Astrocyte (in vitro differentiated cells and primary cell): ENCODE measurements at regions not wholly inside any gene's neighbourhood (a gene's known extent, or its start where the extent isn't known, plus 50 kb on each side); places are given as distances from the start of the nearest gene placed in this dataset.

ENCODE experiments used
- DNase-seq: peaks from one replicate; pipeline ENCODE4 v3.0.0-alpha.2; 2010; ENCODE audit warnings: low read depth
- FAIRE-seq: peaks from 2 replicates; lab custom pipeline; 2011; peaks lifted over from hg19 to GRCh38; lab: Jason Lieb, UNC
- H2AFZ ChIP-seq: 2 replicates; pipeline ENCODE4 v1.6.0; 2012; ENCODE audit warnings: low read depth, low read length, inconsistent platforms
- H3K27ac ChIP-seq: 2 replicates; pipeline ENCODE4 v1.5.1; 2011; ENCODE audit warnings: low read depth, low read length, inconsistent platforms
- H3K27me3 ChIP-seq: 2 replicates; pipeline ENCODE4 v1.6.0; 2011; ENCODE audit warnings: low read length, inconsistent platforms; ENCODE audit not compliant: insufficient read depth
- H3K36me3 ChIP-seq: 2 replicates; pipeline ENCODE4 v1.5.1; 2011; ENCODE audit warnings: low read length, inconsistent platforms; ENCODE audit not compliant: insufficient read depth
- H3K4me1 ChIP-seq: 2 replicates; pipeline ENCODE4 v1.5.1; 2011; ENCODE audit warnings: low read length, inconsistent platforms; ENCODE audit not compliant: insufficient read depth
- H3K4me2 ChIP-seq: 2 replicates; pipeline ENCODE4 v1.6.0; 2012; ENCODE audit warnings: low read length, inconsistent platforms
- H3K4me3 ChIP-seq: 2 replicates; pipeline ENCODE4 v1.5.1; 2011; ENCODE audit warnings: low read depth, mild to moderate bottlenecking, low read length, inconsistent platforms; ENCODE audit not compliant: insufficient read depth
- H3K79me2 ChIP-seq: 2 replicates; pipeline ENCODE4 v1.6.0; 2012; ENCODE audit warnings: mild to moderate bottlenecking, low read length, inconsistent platforms; ENCODE audit not compliant: insufficient read depth
- H3K9ac ChIP-seq: 2 replicates; pipeline ENCODE4 v1.6.0; 2012; ENCODE audit warnings: mild to moderate bottlenecking, low read length, inconsistent platforms
- H3K9me3 ChIP-seq: 2 replicates; pipeline ENCODE4 v1.5.1; 2012; ENCODE audit warnings: low read depth, mild to moderate bottlenecking, low read length, inconsistent platforms; ENCODE audit not compliant: insufficient read depth
- H4K20me1 ChIP-seq: 2 replicates; pipeline ENCODE4 v1.6.0; 2012; ENCODE audit warnings: low read length, inconsistent platforms; ENCODE audit not compliant: insufficient read depth
- H3K27ac Mint-ChIP-seq: one replicate; pipeline ENCODE4 v1.8.0; 2021; ENCODE audit warnings: mild to moderate bottlenecking, mixed read lengths; ENCODE audit not compliant: unreplicated experiment
- H3K27me3 Mint-ChIP-seq: one replicate; pipeline ENCODE4 v1.8.0; 2021; ENCODE audit warnings: low read depth, mixed read lengths; ENCODE audit not compliant: unreplicated experiment
- H3K36me3 Mint-ChIP-seq: one replicate; pipeline ENCODE4 v1.8.0; 2021; ENCODE audit warnings: low read depth, mixed read lengths; ENCODE audit not compliant: unreplicated experiment
- H3K4me1 Mint-ChIP-seq: one replicate; pipeline ENCODE4 v1.8.0; 2021; ENCODE audit warnings: low read depth, mixed read lengths; ENCODE audit not compliant: unreplicated experiment
- H3K4me3 Mint-ChIP-seq: one replicate; pipeline ENCODE4 v1.8.0; 2021; ENCODE audit warnings: mild to moderate bottlenecking, moderate library complexity, mixed read lengths; ENCODE audit not compliant: unreplicated experiment
- H3K9me3 Mint-ChIP-seq: one replicate; pipeline ENCODE4 v1.8.0; 2021; ENCODE audit warnings: mild to moderate bottlenecking, mixed read lengths; ENCODE audit not compliant: unreplicated experiment
- CTCF ChIP-seq: IDR thresholded peaks from 2 replicates; pipeline ENCODE4 v1.5.1; 2011; ENCODE audit warnings: low read depth, mild to moderate bottlenecking, inconsistent platforms, low read length, moderate library complexity; ENCODE audit not compliant: insufficient read depth
- EZH2 ChIP-seq: IDR thresholded peaks from 2 replicates; pipeline ENCODE4 v1.6.1; 2012; ENCODE audit warnings: mild to moderate bottlenecking, low read length, inconsistent platforms; ENCODE audit not compliant: insufficient read depth

GRCh38 chr6:44053760-44054556 lies 73.3 kb downstream of the MRPL14 start:
- no peaks in the 10 kb centered on the region for H3K36me3 ChIP-seq
- H3K9me3 Mint-ChIP-seq = peaks cover 5% of the 10 kb centered on the region
- FAIRE-seq (no peak), DNase-seq (peak; percentile 78)
- TF ChIP-seq EZH2 = no peak
- no peak for TF ChIP-seq CTCF
- H3K27me3 Mint-ChIP-seq = no peaks in the 10 kb centered on the region
- H3K4me1 ChIP-seq = peaks cover 87% of the 10 kb centered on the region
- H3K9ac ChIP-seq = peak overlapping the region; percentile 36
- no peaks in the 10 kb centered on the region for H3K36me3 Mint-ChIP-seq
- H3K79me2 ChIP-seq = no peaks in the 10 kb centered on the region
- H4K20me1 ChIP-seq = no peaks in the 10 kb centered on the region
- peak overlapping the region; percentile 27 for H2AFZ ChIP-seq
- H3K27ac Mint-ChIP-seq = peak overlapping the region; percentile 69
- no peaks in the 10 kb centered on the region for H3K27me3 ChIP-seq
- H3K27ac ChIP-seq = peak overlapping the region; percentile 65
- peak overlapping the region; percentile 66 for H3K4me2 ChIP-seq
- H3K4me3 ChIP-seq = no peak overlapping the region
- peak overlapping the region; percentile 22 for H3K4me3 Mint-ChIP-seq
- peaks cover 53% of the 10 kb centered on the region for H3K4me1 Mint-ChIP-seq
- no peaks in the 10 kb centered on the region for H3K9me3 ChIP-seq

- H3K27ac Mint-ChIP-seq = no peak overlapping the region
- Histone ChIP-seq H3K27me3 (no peaks in the 10 kb centered on the region), H3K4me1 (peaks cover 83% of the 10 kb centered on the region), H4K20me1 (no peaks in the 10 kb centered on the region), H2AFZ (no peak overlapping the region), H3K9me3 (no peaks in the 10 kb centered on the region), H3K36me3 (no peaks in the 10 kb centered on the region), H3K9ac (peak overlapping the region; percentile 31), H3K27ac (peak overlapping the region; percentile 65), H3K4me2 (peak overlapping the region; percentile 66), H3K4me3 (no peak overlapping the region), H3K79me2 (no peaks in the 10 kb centered on the region)
- peaks cover 2% of the 10 kb centered on the region for H3K9me3 Mint-ChIP-seq
- DNase-seq (no peak), FAIRE-seq (no peak)
- no peak overlapping the region for H3K4me3 Mint-ChIP-seq
- no peaks in the 10 kb centered on the region for H3K36me3 Mint-ChIP-seq
- H3K4me1 Mint-ChIP-seq = peaks cover 48% of the 10 kb centered on the region
- H3K27me3 Mint-ChIP-seq = no peaks in the 10 kb centered on the region
- TF ChIP-seq CTCF = no peak
- TF ChIP-seq EZH2 = no peak
Measured at GRCh38 chr6:44053106-44053756, 74.0 kb downstream of the MRPL14 start.
